Adrenal gland (tissue), 9 donors: ENCODE measurements at regions not wholly inside any gene's neighbourhood (a gene's known extent, or its start where the extent isn't known, plus 50 kb on each side); places are given as distances from the start of the nearest gene placed in this dataset.

Source experiments
- DNase-seq, 7 donors: peaks; one replicate each; pipeline ENCODE4 v3.0.0-alpha.2; 2019 to 2020
- H3K27ac ChIP-seq, 5 donors: fragments of 200-600 bp; sonication (generic) in 4 of 5; 1 replicate in 3 of 5; 2 replicates in 2 of 5; pipeline versions ENCODE4 v1.5.1 to v1.8.0; 2016 to 2020; ENCODE audit warnings: mild to moderate bottlenecking in 1 of 5
- H3K27me3 ChIP-seq: fragments of 200-600 bp; 2 replicates; pipeline ENCODE4 v1.8.0; 2021
- H3K36me3 ChIP-seq, 2 donors: fragments of 200-600 bp; replicated peaks in 1 of 2; 1 replicate in 1 of 2; 2 replicates in 1 of 2; pipeline versions ENCODE4 v1.5.1 to v1.8.0; 2018 to 2022
- H3K4me1 ChIP-seq, 2 donors: fragments of 200-600 bp; replicated peaks in 1 of 2; 1 replicate in 1 of 2; 2 replicates in 1 of 2; pipeline versions ENCODE4 v1.5.1 to v1.8.0; 2018 to 2021
- H3K4me3 ChIP-seq, 4 donors: fragments of 200-600 bp; sonication (generic) in 3 of 4; one replicate each; pipeline ENCODE4 v1.5.1; 2016 to 2018
- H3K9me3 ChIP-seq, 3 donors: fragments of 200-600 bp; sonication (generic) in 1 of 3; replicated peaks in 1 of 3; 1 replicate in 2 of 3; 2 replicates in 1 of 3; pipeline versions ENCODE4 v1.5.1 to v1.8.0; 2016 to 2021
- CTCF ChIP-seq, 6 experiments: fragments of 450-650 bp in 4 of 6; fragments of 200-600 bp in 2 of 6; sonication (generic) in 1 of 6; IDR thresholded peaks; 1 replicate in 5 of 6; 2 replicates in 1 of 6; pipeline versions ENCODE4 v1.5.1 to v1.8.0; 2016 to 2021; ENCODE audit warnings: antibody characterized with exemption in 6 of 6, mild to moderate bottlenecking in 2 of 6, moderate library complexity in 1 of 6
- POLR2A ChIP-seq, 2 donors: fragments of 450-650 bp; IDR thresholded peaks; one replicate each; pipeline ENCODE4 v1.6.1; 2017; ENCODE audit warnings: antibody characterized with exemption in 2 of 2, mild to moderate bottlenecking in 2 of 2, moderate library complexity in 1 of 2
- WGBS, 4 donors: extraction: QIAGEN DNeasy Blood & Tissue Kit in 2 of 4; methylation state at CpG; one replicate each; pipeline versions ENCODE4 v1.1.5 to v1.1.7; 2013 to 2017; 5-methylcytosine and 5-hydroxymethylcytosine counted together
- intact Hi-C, 2 donors: fragments of 100-400 bp; cut with DNase I; formaldehyde crosslinking; loops; one replicate each; pipeline versions ENCODE4 v1.14.1 to v1.15.0; 2022 to 2023
- donor health status: healthy with polysubstance abuse.
- donor health status: Bipolar disorder and iron deficiency.
- donor health status: DM: yes; HTN: yes; CAD: no.
- donor health status: DM: no; HTN: no; CAD: no.
- donor health status: DM: no; HTN: no; CAD: no.

- no peak for DNase-seq
- intact Hi-C loops: no loop called here
- WGBS, 4 donors: 72 to 97% (median 91%) methylated on average over 4 of the region's 4 CpGs
- Histone ChIP-seq H3K9me3 (no peaks in the 10 kb centered on the region), H3K4me3 (no peak overlapping the region), H3K27ac (no peak overlapping the region), H3K36me3 (no peaks in the 10 kb centered on the region), H3K4me1 (no peaks in the 10 kb centered on the region), H3K27me3 (no peaks in the 10 kb centered on the region)
- TF ChIP-seq CTCF (IDR thresholded peaks at IDR 0.05) (no peak), POLR2A (IDR thresholded peaks at IDR 0.05) (no peak)
These were observed 1131.5 kb downstream of the SI start for GRCh38 chr3:163946785-163947184.

GRCh38 chr3:163943664-163944063, 1134.6 kb downstream of the SI start:
- no peaks in the 10 kb centered on the region for H3K9me3 ChIP-seq
- intact Hi-C loops: no loop called here
- H3K4me3 ChIP-seq: no peak overlapping the region
- H3K36me3 ChIP-seq: no peaks in the 10 kb centered on the region
- TF ChIP-seq CTCF (IDR thresholded peaks at IDR 0.05) (no peak), POLR2A (IDR thresholded peaks at IDR 0.05) (no peak)
- H3K27me3 ChIP-seq: no peaks in the 10 kb centered on the region
- no peak for DNase-seq
- no peaks in the 10 kb centered on the region for H3K4me1 ChIP-seq
- no peak overlapping the region for H3K27ac ChIP-seq
- WGBS, 4 donors: 71 to 84% (median 82%) methylated on average over 1 of the region's 1 CpG

- no peak for TF ChIP-seq POLR2A (IDR thresholded peaks at IDR 0.05)
- no peak for TF ChIP-seq CTCF (IDR thresholded peaks at IDR 0.05)
- no peak overlapping the region for H3K27ac ChIP-seq
- H3K36me3 ChIP-seq: no peaks in the 10 kb centered on the region
- intact Hi-C loops: no loop called here
- H3K27me3 ChIP-seq: no peaks in the 10 kb centered on the region
- WGBS, 4 donors: 29 to 65% (median 53%) methylated on average over 3 of the region's 3 CpGs
- no peaks in the 10 kb centered on the region for H3K9me3 ChIP-seq
- DNase-seq: no peak
- no peaks in the 10 kb centered on the region for H3K4me1 ChIP-seq
- no peak overlapping the region for H3K4me3 ChIP-seq
These were observed 1138.4 kb downstream of the SI start for GRCh38 chr3:163939926-163940325.

GRCh38 chr3:163936543-163936942, 1141.8 kb downstream of the SI start:
- no peak for DNase-seq
- TF ChIP-seq CTCF (IDR thresholded peaks at IDR 0.05) (no peak), POLR2A (IDR thresholded peaks at IDR 0.05) (no peak)
- WGBS, 4 donors: 23 to 35% (median 29%) methylated on average over 1 of the region's 1 CpG
- Histone ChIP-seq H3K27ac (no peak overlapping the region), H3K4me1 (no peaks in the 10 kb centered on the region), H3K9me3 (no peaks in the 10 kb centered on the region), H3K36me3 (no peaks in the 10 kb centered on the region), H3K27me3 (no peaks in the 10 kb centered on the region), H3K4me3 (no peak overlapping the region)
- intact Hi-C loops: no loop called here
